ENCODE measurements at regions not wholly inside any gene's neighbourhood (a gene's known extent, or its start where the extent isn't known, plus 50 kb on each side); places are given as distances from the start of the nearest gene placed in this dataset.
"Not testable (repeated sequence)": the region's sequence is repeated elsewhere in the genome, so short reads cannot be mapped to it uniquely, and the experiment has no call there.

- Histone ChIP-seq H4K20me1 (ENCODE audit: insufficient read depth, low read length) (no peaks in the 10 kb centered on the region), H3K4me1 (ENCODE audit: insufficient read depth, low read length, poor library complexity, severe bottlenecking) (no peaks in the 10 kb centered on the region), H3K4me3 (ENCODE audit: low read depth, low read length, poor library complexity, severe bottlenecking) (no peak overlapping the region), H3K9me2 (ENCODE audit: insufficient read depth, low read length) (no peaks in the 10 kb centered on the region), H3K27ac (ENCODE audit: low read depth, low read length, poor library complexity, severe bottlenecking) (no peak overlapping the region), H3K4me2 (ENCODE audit: low read length) (no peak overlapping the region), H2AFZ (ENCODE audit: low read length) (no peak overlapping the region), H3K79me2 (ENCODE audit: insufficient read depth, low read depth, low read length) (no peaks in the 10 kb centered on the region), H3K36me3 (ENCODE audit: insufficient read depth, low read length) (no peaks in the 10 kb centered on the region), H3K9me3 (ENCODE audit: low read length) (no peaks in the 10 kb centered on the region)
- no TSS peak for BruUV-seq (replicated peaks)
- intact Hi-C loops (cut with micrococcal nuclease; ENCODE audit: unreplicated experiment) = no loop called here
- TF ChIP-seq CTCF (conservative IDR thresholded peaks at IDR 0.05; ENCODE audit: low read length) (no peak), EZH2phosphoT487 (IDR thresholded peaks at IDR 0.05; ENCODE audit: borderline replicate concordance, low read depth, low read length) (no peak)
- ChIA-PET POLR2A (interaction anchor here (0.6 kb wide), 1 partner anchor 380 kb away, joined by 3 read pairs; no protein-coding TSS in a partner anchor), CTCF (ENCODE audit: unreplicated experiment) (no interaction called here)
- DNase-seq (ENCODE audit: low spot score) = no peak
These were observed 1705.0 kb downstream of the OLFM4 start for GRCh38 chr13:54733639-54734038.

GRCh38 chr13:54737211-54737610, 1708.6 kb downstream of the OLFM4 start:
- H3K9me2 ChIP-seq (ENCODE audit: insufficient read depth, low read length); H3K79me2 ChIP-seq (ENCODE audit: insufficient read depth, low read depth, low read length); CTCF ChIA-PET (ENCODE audit: unreplicated experiment); intact Hi-C loops (cut with micrococcal nuclease; ENCODE audit: unreplicated experiment); H3K27ac ChIP-seq (ENCODE audit: low read depth, low read length, poor library complexity, severe bottlenecking); H2AFZ ChIP-seq (ENCODE audit: low read length); H3K4me3 ChIP-seq (ENCODE audit: low read depth, low read length, poor library complexity, severe bottlenecking); H4K20me1 ChIP-seq (ENCODE audit: insufficient read depth, low read length); DNase-seq (ENCODE audit: low spot score); BruUV-seq (replicated peaks); POLR2A ChIA-PET; H3K4me1 ChIP-seq (ENCODE audit: insufficient read depth, low read length, poor library complexity, severe bottlenecking); H3K36me3 ChIP-seq (ENCODE audit: insufficient read depth, low read length); H3K9me3 ChIP-seq (ENCODE audit: low read length); H3K4me2 ChIP-seq (ENCODE audit: low read length): not testable (repeated sequence)

GRCh38 chr13:54742984-54743383, 1714.4 kb downstream of the OLFM4 start:
- no peak overlapping the region for H3K4me3 ChIP-seq (ENCODE audit: low read depth, low read length, poor library complexity, severe bottlenecking)
- no peaks in the 10 kb centered on the region for H3K4me1 ChIP-seq (ENCODE audit: insufficient read depth, low read length, poor library complexity, severe bottlenecking)
- no peaks in the 10 kb centered on the region for H4K20me1 ChIP-seq (ENCODE audit: insufficient read depth, low read length)
- no TSS peak for BruUV-seq (replicated peaks)
- H3K4me2 ChIP-seq (ENCODE audit: low read length) = no peak overlapping the region
- intact Hi-C loops (cut with micrococcal nuclease; ENCODE audit: unreplicated experiment) = no loop called here
- ChIA-PET POLR2A (no interaction called here), CTCF (ENCODE audit: unreplicated experiment) (no interaction called here)
- no peaks in the 10 kb centered on the region for H3K79me2 ChIP-seq (ENCODE audit: insufficient read depth, low read depth, low read length)
- H3K9me3 ChIP-seq (ENCODE audit: low read length) = no peaks in the 10 kb centered on the region
- H3K36me3 ChIP-seq (ENCODE audit: insufficient read depth, low read length) = no peaks in the 10 kb centered on the region
- no peaks in the 10 kb centered on the region for H3K9me2 ChIP-seq (ENCODE audit: insufficient read depth, low read length)
- no peak overlapping the region for H2AFZ ChIP-seq (ENCODE audit: low read length)
- no peak for DNase-seq (ENCODE audit: low spot score)
- H3K27ac ChIP-seq (ENCODE audit: low read depth, low read length, poor library complexity, severe bottlenecking) = no peak overlapping the region
- TF ChIP-seq EZH2phosphoT487 (IDR thresholded peaks at IDR 0.05; ENCODE audit: borderline replicate concordance, low read depth, low read length) (no peak), CTCF (conservative IDR thresholded peaks at IDR 0.05; ENCODE audit: low read length) (no peak)
